DMS 273 treated with DMSO at 0.1 percent for 48 hours (cell line): ENCODE measurements at regions not wholly inside any gene's neighbourhood (a gene's known extent, or its start where the extent isn't known, plus 50 kb on each side); places are given as distances from the start of the nearest gene placed in this dataset.
A peak's percentile ranks its signal among the peaks of the same experiment; 100 is the strongest.

Source experiments
- DNase-seq: peaks from one replicate; lab custom pipeline; 2025; lab: John Stamatoyannopoulos, UW

DNA sequence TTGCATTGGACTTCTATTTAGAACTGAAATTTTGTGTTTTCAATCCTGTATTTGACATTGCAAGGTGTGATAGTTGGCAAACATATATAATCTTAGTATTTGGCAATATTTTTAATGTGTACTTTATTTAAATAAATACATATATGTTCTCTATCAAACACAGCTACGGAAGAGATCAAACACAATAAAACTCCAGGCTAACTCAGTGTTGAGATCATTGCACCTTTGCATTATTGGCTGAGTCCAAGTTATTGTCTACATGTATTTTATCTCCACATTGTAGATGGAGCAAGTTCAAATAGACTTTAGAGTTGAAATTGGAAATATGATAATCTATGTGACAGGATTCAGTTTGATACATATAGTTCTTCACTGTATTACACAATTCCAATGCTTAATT lies 176.7 kb downstream of the ST6GAL2 start:
- DNase-seq = no peak

DNA sequence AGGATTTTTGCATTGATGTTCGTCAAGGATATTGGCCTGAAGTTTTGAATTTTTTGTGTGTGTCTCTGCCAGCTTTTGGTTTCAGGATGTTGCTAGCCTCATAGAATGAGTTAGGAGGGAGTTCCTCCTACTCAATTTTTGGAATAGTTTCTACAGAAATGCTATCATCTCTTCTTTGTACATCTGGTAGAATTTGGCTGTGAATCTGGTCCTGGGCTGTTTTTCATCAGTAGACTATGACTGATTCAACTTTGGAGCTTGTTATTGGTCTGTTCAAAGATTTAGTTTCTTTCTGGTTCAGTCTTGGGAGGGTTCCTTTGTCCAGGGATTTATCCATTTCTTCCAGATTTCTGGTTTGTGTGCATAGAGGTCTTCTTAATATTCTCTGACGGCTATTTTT lies 166.7 kb downstream of the ST6GAL2 start:
- DNase-seq = no peak

- DNase-seq = no peak
Measured at GRCh38 chr2:106720026-106720425, 165.9 kb downstream of the ST6GAL2 start.

- no peak for DNase-seq
Measured at GRCh38 chr2:106724301-106724794, 161.6 kb downstream of the ST6GAL2 start.

GRCh38 chr2:106734165-106734564 lies 151.8 kb downstream of the ST6GAL2 start:
- no peak for DNase-seq

DNA sequence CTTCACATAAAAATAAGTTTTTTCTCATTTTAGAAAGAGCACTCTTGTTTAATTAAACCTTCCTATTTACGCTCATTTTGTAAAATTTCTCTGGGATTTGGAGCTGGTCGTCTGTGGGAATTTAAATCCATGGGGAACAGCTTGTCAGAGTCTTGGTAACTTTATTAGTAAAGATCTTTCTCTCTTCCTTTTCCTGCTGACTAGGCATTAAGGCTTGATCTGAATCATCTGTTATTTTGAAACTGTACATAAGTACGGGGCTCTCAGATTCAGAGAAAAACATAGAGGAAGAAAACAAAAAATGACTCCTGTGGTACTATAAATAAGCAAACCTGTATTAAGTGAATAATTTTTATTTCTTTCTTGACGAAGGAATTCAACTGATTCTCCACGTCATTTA lies 150.2 kb downstream of the ST6GAL2 start:
- no peak for DNase-seq

DNA sequence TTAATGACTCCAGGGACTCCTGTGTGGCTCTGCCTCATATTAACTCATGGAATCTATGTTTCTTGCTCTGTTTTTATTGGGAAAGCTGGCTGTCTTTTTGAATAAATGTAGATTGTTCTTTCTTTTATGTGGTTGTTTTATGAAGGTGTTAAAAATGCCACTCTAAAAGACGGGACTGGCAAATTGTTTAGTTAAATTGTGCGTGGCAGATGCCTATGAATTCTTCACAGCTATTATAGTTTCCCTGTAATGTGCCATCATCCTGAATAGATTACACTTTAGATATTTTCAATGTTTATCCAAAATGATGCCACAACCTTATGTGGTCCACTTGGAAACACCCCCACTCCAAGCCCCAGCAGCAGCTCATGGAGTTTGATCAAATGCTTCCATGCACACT lies 149.7 kb downstream of the ST6GAL2 start:
- DNase-seq = no peak

DNA sequence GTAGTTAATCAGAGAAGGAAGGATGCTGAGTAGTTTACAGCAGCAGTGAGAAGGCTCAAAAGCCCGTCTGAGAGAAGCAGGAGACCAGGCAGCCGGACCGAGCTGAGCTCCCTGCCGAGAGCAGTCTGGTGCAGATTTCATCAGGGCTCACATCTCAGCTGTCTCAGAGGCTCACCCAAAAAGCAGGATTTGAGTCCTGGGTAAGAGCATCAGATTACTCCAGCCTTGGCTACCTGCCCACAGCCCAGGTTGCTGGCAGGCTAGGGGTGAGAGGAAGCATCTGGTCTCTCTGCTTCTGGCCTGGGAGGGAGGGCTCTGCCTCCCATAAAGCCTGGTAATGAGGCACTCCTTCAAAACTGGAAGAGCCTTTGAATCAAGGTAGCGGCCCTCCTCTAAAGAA lies 140.5 kb downstream of the ST6GAL2 start:
- DNase-seq = peak; percentile 96

GRCh38 chr2:106749823-106750222 lies 136.1 kb downstream of the ST6GAL2 start:
- DNase-seq = no peak
